ENCODE measurements at regions not wholly inside any gene's neighbourhood (a gene's known extent, or its start where the extent isn't known, plus 50 kb on each side); places are given as distances from the start of the nearest gene placed in this dataset.

DNA sequence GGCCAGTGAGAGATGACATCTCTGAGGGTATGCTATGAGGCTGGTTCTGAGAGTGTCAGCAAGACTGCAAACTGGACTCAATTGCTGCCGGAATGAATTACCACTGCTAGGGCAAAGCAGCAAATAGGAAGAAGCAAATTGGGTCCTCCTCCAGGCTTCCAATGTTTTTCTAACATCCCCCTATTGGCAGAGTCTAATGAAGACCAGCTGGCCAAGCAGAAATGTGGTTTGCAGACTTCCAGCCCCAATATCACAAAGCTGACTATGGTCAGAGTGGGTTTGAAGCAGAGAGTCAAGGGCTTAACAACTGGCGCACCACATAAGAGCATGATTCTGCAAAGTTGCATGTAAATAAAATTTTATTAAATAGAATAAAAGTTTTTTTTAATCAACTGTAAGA lies 225.4 kb upstream of the GLRA2 start:
- TF ChIP-seq CTCF (conservative IDR thresholded peaks at IDR 0.05; ENCODE audit: low read length) (no peak), EZH2phosphoT487 (IDR thresholded peaks at IDR 0.05; ENCODE audit: borderline replicate concordance) (no peak)

All from Loucy (cell line).